ENCODE measurements at regions not wholly inside any gene's neighbourhood (a gene's known extent, or its start where the extent isn't known, plus 50 kb on each side); places are given as distances from the start of the nearest gene placed in this dataset.

- TF ChIP-seq CTCF (IDR thresholded peaks at IDR 0.05; ENCODE audit: insufficient read depth, low read depth, low read length), result no peak
- no peak for TF ChIP-seq EZH2 (IDR thresholded peaks at IDR 0.05; ENCODE audit: insufficient read depth, low read length)
These were observed 180.8 kb downstream of the PYDC2 start for GRCh38 chr3:191641789-191642188.
